22Rv1 (cell line): ENCODE measurements at regions not wholly inside any gene's neighbourhood (a gene's known extent, or its start where the extent isn't known, plus 50 kb on each side); places are given as distances from the start of the nearest gene placed in this dataset.

Experiments used
- H3K27ac ChIP-seq: fragments of 450-650 bp; 2 replicates; pipeline ENCODE4 v1.5.1; 2017
- ZFX ChIP-seq: fragments of 450-650 bp; IDR thresholded peaks from 2 replicates; pipeline ENCODE4 v1.6.1; 2017; ENCODE audit warnings: antibody characterized with exemption, borderline replicate concordance
- TF ChIP-seq, protein P1 (sequence below): fragments of 450-650 bp; IDR thresholded peaks from 2 replicates; pipeline ENCODE4 v1.5.1; 2017; ENCODE audit warnings: mild to moderate bottlenecking

DNA sequence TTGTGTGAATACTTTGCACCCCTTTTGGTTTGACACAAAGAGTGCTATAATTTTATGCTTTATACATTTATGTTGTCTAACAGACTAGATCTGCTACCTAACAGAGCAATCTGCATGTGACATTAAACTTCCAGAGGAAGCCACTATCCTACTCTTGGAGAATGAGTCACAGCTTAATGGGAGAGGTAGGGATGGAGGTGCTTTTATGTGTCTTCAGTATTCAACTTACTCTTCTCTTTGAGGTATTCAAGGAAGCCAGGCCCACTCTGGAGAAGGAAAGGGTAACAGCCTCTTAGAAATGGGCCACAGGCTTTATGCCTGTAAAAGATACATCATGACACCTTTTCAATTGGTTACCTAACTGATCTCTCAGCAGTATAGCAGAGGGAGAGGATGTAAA lies 85.8 kb upstream of the NEUROD1 start:
- TF ChIP-seq, protein P1, sequence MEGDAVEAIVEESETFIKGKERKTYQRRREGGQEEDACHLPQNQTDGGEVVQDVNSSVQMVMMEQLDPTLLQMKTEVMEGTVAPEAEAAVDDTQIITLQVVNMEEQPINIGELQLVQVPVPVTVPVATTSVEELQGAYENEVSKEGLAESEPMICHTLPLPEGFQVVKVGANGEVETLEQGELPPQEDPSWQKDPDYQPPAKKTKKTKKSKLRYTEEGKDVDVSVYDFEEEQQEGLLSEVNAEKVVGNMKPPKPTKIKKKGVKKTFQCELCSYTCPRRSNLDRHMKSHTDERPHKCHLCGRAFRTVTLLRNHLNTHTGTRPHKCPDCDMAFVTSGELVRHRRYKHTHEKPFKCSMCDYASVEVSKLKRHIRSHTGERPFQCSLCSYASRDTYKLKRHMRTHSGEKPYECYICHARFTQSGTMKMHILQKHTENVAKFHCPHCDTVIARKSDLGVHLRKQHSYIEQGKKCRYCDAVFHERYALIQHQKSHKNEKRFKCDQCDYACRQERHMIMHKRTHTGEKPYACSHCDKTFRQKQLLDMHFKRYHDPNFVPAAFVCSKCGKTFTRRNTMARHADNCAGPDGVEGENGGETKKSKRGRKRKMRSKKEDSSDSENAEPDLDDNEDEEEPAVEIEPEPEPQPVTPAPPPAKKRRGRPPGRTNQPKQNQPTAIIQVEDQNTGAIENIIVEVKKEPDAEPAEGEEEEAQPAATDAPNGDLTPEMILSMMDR = no peak
- TF ChIP-seq ZFX = no peak
- H3K27ac ChIP-seq = no peak overlapping the region

DNA sequence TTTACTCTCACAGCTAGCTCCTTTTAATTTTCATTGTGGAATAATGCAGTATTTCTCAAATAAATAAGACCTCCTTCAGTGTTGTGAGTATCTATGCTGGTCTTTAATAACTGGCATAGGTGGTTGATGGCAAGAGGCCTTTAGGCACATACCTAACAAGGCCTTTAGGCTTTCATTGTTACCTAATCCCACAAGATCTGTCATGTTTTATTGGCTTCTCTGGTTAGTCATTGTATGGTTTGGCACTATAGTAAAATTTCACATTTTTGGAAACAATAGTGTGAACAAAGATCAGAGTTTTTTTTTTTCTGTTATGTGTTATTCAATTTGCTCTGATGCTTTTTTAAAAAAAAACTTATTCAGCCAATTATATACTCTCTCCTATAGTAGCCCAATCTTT lies 89.8 kb upstream of the NEUROD1 start:
- H3K27ac ChIP-seq = no peak overlapping the region
- TF ChIP-seq, protein P1 = no peak
- no peak for TF ChIP-seq ZFX

- TF ChIP-seq, protein P1 = no peak
- peak overlapping the region; percentile 25 for H3K27ac ChIP-seq
Measured at GRCh38 chr2:181771356-181771755, 91.0 kb upstream of the NEUROD1 start.

GRCh38 chr2:181772334-181772733 lies 92.0 kb upstream of the NEUROD1 start:
- H3K27ac ChIP-seq = no peak overlapping the region
- no peak for TF ChIP-seq ZFX
- TF ChIP-seq, protein P1 = no peak

DNA sequence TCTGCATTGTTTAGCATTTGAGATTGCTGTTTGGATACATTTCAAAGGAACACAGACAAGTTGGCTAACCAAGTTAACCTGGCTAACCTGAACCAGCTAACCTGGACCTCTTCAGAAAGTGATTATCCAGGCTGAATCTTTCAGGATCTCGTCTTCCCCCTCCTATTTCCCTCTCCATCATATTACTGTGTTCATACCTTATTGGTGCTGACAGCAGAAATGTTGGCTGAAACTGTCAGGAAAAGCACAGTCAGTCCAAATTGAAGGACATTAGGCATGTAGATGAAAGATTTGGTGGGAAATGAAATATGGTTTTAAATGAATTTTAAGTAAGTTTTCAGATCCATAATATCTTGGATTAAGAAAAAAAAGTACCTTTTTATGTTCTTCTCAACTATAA lies 92.5 kb upstream of the NEUROD1 start:
- TF ChIP-seq, protein P1 = no peak
- no peak for TF ChIP-seq ZFX
- H3K27ac ChIP-seq = no peak overlapping the region

DNA sequence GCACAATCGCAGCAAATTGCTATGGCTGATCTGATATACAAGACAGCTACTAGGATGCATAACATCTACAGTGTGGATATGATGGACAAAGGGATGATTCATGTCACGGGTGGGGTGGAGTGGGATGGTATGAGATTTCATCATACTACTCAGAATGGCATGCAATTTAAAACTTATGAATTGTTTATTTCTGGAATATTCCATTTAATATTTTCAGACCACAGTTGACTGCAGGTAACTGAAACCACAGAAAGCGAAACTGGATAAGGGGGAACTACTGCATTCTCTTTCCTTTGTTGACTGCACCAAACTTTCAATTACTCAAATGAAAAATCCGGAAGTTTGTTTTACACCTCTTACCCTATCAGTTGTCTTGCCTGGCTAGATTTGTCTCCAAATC lies 94.4 kb upstream of the NEUROD1 start:
- H3K27ac ChIP-seq = no peak overlapping the region
- TF ChIP-seq ZFX = no peak
- TF ChIP-seq, protein P1 = no peak

DNA sequence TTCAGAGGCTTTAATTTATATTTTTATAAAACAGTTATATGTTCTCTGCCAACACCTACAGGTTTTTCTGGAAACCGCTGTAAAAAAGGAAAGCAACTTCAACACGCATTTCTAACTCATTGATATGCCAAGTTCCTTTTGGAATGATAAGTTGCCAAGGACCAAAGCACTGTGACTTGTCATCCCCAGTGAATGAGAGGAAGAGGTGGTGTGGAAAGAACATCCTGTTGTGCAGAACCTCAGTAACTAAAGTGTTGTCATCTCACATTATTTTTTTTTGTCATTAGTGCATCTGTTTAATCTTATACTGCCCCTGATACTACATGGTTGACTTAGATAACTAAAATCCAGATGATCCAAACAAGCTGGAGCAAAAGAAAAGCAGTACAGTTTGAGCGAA lies 96.0 kb upstream of the NEUROD1 start:
- no peak overlapping the region for H3K27ac ChIP-seq

More for the DNA sequence above, 96.0 kb upstream of the NEUROD1 start:
- TF ChIP-seq ZFX = no peak
- TF ChIP-seq, protein P1 = no peak
